8988T (cell line): ENCODE measurements at regions not wholly inside any gene's neighbourhood (a gene's known extent, or its start where the extent isn't known, plus 50 kb on each side); places are given as distances from the start of the nearest gene placed in this dataset.
"Not testable (repeated sequence)": the region's sequence is repeated elsewhere in the genome, so short reads cannot be mapped to it uniquely, and the experiment has no call there.

Experiments used
- DNase-seq: peaks from one replicate; pipeline ENCODE4 v3.0.0; 2011

GRCh38 chr14:37712476-37712860, 117.0 kb downstream of the TTC6 start:
- DNase-seq: not testable (repeated sequence)

GRCh38 chr14:37712976-37713431, 117.6 kb downstream of the TTC6 start:
- no peak for DNase-seq

GRCh38 chr14:37720131-37720530, 124.7 kb downstream of the TTC6 start:
- no peak for DNase-seq

- DNase-seq: no peak
Observed at GRCh38 chr14:37721976-37722659, 126.7 kb downstream of the TTC6 start.

GRCh38 chr14:37723515-37723914, 128.1 kb downstream of the TTC6 start:
- DNase-seq: no peak

GRCh38 chr14:37726708-37727107, 131.3 kb downstream of the TTC6 start:
- no peak for DNase-seq

GRCh38 chr14:37729218-37729617, 133.8 kb downstream of the TTC6 start:
- DNase-seq: no peak

- no peak for DNase-seq
Observed at GRCh38 chr14:37731094-37731493, 135.7 kb downstream of the TTC6 start.

- DNase-seq: no peak
Observed at GRCh38 chr14:37745657-37746056, 150.2 kb downstream of the TTC6 start.

GRCh38 chr14:37746140-37746832, 150.9 kb downstream of the TTC6 start:
- DNase-seq: no peak

GRCh38 chr14:37753459-37753858, 158.0 kb downstream of the TTC6 start:
- DNase-seq: no peak

GRCh38 chr14:37760275-37760674, 164.8 kb downstream of the TTC6 start:
- DNase-seq: not testable (repeated sequence)

- DNase-seq: no peak
Observed at GRCh38 chr14:37763266-37763665, 167.8 kb downstream of the TTC6 start.

GRCh38 chr14:37772283-37772682, 176.9 kb downstream of the TTC6 start:
- not testable (repeated sequence) for DNase-seq

- DNase-seq: no peak
Observed at GRCh38 chr14:37776791-37777499, 181.5 kb downstream of the TTC6 start.

- DNase-seq: no peak
Observed at GRCh38 chr14:37778135-37778943, 182.9 kb downstream of the TTC6 start.

- no peak for DNase-seq
Observed at GRCh38 chr14:37779480-37779879, 184.1 kb downstream of the TTC6 start.

GRCh38 chr14:37780731-37781130, 185.3 kb downstream of the TTC6 start:
- DNase-seq: not testable (repeated sequence)

- DNase-seq: not testable (repeated sequence)
Observed at GRCh38 chr14:37784203-37784826, 188.9 kb downstream of the TTC6 start.

- DNase-seq: not testable (repeated sequence)
Observed at GRCh38 chr14:37784827-37785223, 189.4 kb downstream of the TTC6 start.

- not testable (repeated sequence) for DNase-seq
Observed at GRCh38 chr14:37785298-37785697, 189.9 kb downstream of the TTC6 start.

- DNase-seq: not testable (repeated sequence)
Observed at GRCh38 chr14:37786114-37786625, 190.7 kb downstream of the TTC6 start.
